T-helper 2 cell treated with Interferon-gamma antibody and Interleukin-4, amounts not matched to agents 5 μg/mL and 100 μg/mL, for 36 hours (primary cell): ENCODE measurements at regions not wholly inside any gene's neighbourhood (a gene's known extent, or its start where the extent isn't known, plus 50 kb on each side); places are given as distances from the start of the nearest gene placed in this dataset.
"Not testable (repeated sequence)": the region's sequence is repeated elsewhere in the genome, so short reads cannot be mapped to it uniquely, and the experiment has no call there.

Experiments
- DNase-seq: peaks from one replicate; pipeline ENCODE4 v3.0.0; 2021; ENCODE audit warnings: low spot score
- H3K27ac Mint-ChIP-seq: one replicate; pipeline ENCODE4 v1.8.0; 2021; ENCODE audit warnings: mild to moderate bottlenecking, mixed read lengths
- H3K27me3 Mint-ChIP-seq: one replicate; pipeline ENCODE4 v1.8.0; 2021; ENCODE audit warnings: low read depth, mixed read lengths
- H3K36me3 Mint-ChIP-seq: one replicate; pipeline ENCODE4 v1.8.0; 2021; ENCODE audit warnings: low read depth, mixed read lengths
- H3K4me1 Mint-ChIP-seq: one replicate; pipeline ENCODE4 v1.8.0; 2021; ENCODE audit warnings: low read depth, mixed read lengths
- H3K4me3 Mint-ChIP-seq: one replicate; pipeline ENCODE4 v1.8.0; 2022; ENCODE audit warnings: mild to moderate bottlenecking, moderate library complexity, mixed read lengths
- H3K9me3 Mint-ChIP-seq: one replicate; pipeline ENCODE4 v1.8.0; 2021; ENCODE audit warnings: mixed read lengths

DNA sequence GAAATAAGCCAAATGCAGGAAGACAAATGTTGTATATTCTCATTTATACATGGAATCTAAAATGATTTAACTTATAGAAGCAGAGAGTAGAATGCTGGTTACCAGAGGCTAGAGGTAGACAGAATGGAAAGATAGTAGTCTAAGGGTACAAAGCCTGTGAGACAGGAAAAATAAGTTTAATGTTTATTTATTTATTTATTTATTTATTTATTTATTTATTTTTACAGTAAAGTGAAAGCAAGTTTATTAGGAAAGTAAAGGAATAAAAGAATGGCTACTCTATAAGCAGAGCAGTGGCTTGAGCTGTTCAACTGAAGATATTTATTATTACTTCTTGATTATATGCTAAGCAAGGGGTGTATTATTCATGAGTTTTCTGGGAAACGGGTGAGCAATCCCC is 203.2 kb downstream of the LAS1L start:
- Mint-ChIP-seq H3K27me3 (no peaks in the 10 kb centered on the region), H3K9me3 (peaks cover 24% of the 10 kb centered on the region)

GRCh38 chrX:65300104-65300809 is 234.3 kb downstream of the LAS1L start:
- DNase-seq, result no peak

More for the DNA sequence above, 203.2 kb downstream of the LAS1L start:
- DNase-seq, result no peak
- Mint-ChIP-seq H3K36me3 (no peaks in the 10 kb centered on the region), H3K27ac (no peak overlapping the region), H3K4me1 (no peaks in the 10 kb centered on the region), H3K4me3 (no peak overlapping the region)

DNA sequence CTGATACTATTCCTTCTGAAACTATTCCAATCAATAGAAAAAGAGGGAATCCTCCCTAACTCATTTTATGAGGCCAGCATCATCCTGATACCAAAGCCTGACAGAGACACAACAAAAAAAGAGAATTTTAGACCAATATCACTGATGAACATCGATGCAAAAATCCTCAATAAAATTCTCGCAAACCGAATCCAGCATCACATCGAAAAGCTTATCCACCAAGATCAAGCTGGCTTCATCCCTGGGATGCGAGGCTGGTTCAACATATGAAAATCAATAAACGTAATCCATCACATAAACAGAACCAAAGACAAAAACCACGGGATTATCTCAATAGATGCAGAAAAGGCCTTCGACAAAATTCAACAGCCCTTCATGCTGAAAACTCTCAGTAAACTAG is 251.7 kb downstream of the LAS1L start:
- not testable (repeated sequence) for H3K4me3 Mint-ChIP-seq, DNase-seq, H3K4me1 Mint-ChIP-seq, H3K36me3 Mint-ChIP-seq, H3K27me3 Mint-ChIP-seq, H3K27ac Mint-ChIP-seq
- peaks cover 30% of the 10 kb centered on the region for H3K9me3 Mint-ChIP-seq

More at GRCh38 chrX:65300104-65300809, 234.3 kb downstream of the LAS1L start:
- Mint-ChIP-seq H3K27me3 (no peaks in the 10 kb centered on the region), H3K27ac (no peak overlapping the region), H3K36me3 (no peaks in the 10 kb centered on the region), H3K9me3 (peaks cover 51% of the 10 kb centered on the region), H3K4me1 (no peaks in the 10 kb centered on the region), H3K4me3 (no peak overlapping the region)

DNA sequence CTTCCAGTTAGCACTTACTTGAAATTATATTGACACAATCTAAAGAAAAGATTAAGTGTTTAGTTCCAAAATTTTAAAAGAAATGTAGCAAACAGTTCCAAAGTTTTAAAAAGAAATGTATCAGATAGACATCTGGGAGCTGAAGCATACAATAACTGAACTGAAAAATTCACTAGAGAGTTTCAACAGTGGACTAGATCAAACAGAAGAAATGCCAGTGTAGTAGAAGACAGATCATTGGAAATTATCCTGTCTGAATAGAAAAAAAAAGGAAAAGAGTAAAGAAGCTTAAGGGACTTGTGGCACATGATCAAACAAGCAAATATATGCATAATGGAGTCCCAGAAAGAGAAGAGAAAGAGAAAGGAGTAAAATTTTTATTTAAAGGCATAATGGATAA is 261.4 kb downstream of the LAS1L start:
- no peaks in the 10 kb centered on the region for H3K36me3 Mint-ChIP-seq
- H3K27ac Mint-ChIP-seq, result no peak overlapping the region
- no peaks in the 10 kb centered on the region for H3K27me3 Mint-ChIP-seq
- peaks cover 37% of the 10 kb centered on the region for H3K9me3 Mint-ChIP-seq
- H3K4me1 Mint-ChIP-seq, result no peaks in the 10 kb centered on the region
- no peak for DNase-seq
- no peak overlapping the region for H3K4me3 Mint-ChIP-seq

DNA sequence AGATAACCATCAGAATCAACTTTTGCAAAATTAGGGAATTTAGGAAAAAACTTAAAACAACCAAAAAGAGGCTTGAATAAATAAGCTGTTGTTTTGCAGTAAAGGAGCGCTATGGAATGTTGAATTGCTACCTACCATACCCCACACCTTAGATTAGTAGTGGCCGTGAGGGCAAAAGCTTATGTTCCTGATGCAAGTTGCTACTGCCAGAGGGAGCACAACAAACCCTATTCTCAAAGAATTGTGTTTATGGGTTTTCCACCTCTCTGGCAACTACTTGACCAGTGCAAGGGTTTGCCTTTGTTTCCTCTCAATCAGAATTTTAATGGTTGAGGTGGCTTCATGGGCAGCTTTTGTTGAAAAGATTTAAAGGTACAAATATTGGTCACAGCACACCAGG is 268.1 kb downstream of the LAS1L start:
- Mint-ChIP-seq H3K4me3 (no peak overlapping the region), H3K27ac (no peak overlapping the region), H3K4me1 (no peaks in the 10 kb centered on the region), H3K9me3 (peaks cover 26% of the 10 kb centered on the region), H3K36me3 (no peaks in the 10 kb centered on the region), H3K27me3 (no peaks in the 10 kb centered on the region)
- no peak for DNase-seq

DNA sequence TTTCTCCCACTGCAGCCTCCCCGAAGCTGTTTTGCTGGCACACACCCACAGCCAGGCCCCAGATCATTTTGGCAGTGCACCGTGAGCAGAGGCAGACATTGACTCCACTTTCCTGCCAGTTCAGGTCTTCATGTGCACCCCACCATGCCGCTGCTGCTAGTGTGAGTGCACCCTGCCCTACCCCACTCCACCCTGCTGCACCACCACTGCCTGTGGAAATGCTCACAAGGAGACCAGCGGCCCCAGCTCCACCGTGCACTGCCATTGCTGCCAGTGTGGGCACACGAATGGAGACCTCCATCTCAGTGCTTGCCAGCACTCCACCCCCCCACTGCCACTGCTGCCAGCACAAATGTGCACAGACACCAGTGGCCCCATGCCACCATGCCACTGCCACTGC is 277.6 kb upstream of the ZC4H2 start:
- DNase-seq, result no peak
- H3K27ac Mint-ChIP-seq, result no peak overlapping the region
- no peaks in the 10 kb centered on the region for H3K4me1 Mint-ChIP-seq
- H3K9me3 Mint-ChIP-seq, result peaks cover 29% of the 10 kb centered on the region
- H3K36me3 Mint-ChIP-seq, result no peaks in the 10 kb centered on the region
- no peaks in the 10 kb centered on the region for H3K27me3 Mint-ChIP-seq
- H3K4me3 Mint-ChIP-seq, result no peak overlapping the region

DNA sequence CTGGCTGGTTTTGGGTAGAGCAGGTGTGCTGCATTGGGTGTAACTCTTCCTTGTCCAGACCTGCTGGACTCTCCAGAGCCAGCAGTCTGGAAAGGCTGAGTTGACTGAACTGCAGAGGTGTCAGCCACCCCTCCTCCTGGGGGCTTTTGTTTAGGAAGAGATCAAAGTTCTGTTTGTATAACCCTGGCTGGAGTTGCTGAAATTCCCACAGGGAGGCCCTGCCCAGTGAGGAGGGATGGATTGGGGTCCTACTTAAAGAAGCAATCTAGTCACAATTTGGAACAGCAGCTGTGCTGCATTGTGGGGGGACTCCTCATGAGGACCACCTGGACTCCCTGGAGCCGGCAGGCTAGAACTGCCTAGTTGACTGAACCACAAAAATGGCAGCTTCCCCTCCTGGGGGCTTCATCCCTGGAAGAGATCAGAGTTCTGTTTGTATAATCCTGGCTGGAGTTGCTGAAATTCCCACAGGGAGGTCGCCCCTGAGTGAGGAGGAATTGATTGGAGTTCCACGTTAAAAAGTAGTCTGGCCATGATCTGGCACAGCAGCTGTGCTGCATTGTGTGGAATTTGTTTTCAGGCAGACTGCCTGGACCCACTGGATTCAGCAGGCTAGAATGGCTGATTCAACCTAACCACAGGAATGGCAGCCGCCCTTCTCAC is 264.9 kb upstream of the ZC4H2 start:
- H3K4me1 Mint-ChIP-seq, result no peaks in the 10 kb centered on the region
- no peak overlapping the region for H3K27ac Mint-ChIP-seq
- H3K4me3 Mint-ChIP-seq, result no peak overlapping the region
- DNase-seq, result no peak
- H3K27me3 Mint-ChIP-seq, result no peaks in the 10 kb centered on the region
- no peaks in the 10 kb centered on the region for H3K36me3 Mint-ChIP-seq
- H3K9me3 Mint-ChIP-seq, result peaks cover 52% of the 10 kb centered on the region

DNA sequence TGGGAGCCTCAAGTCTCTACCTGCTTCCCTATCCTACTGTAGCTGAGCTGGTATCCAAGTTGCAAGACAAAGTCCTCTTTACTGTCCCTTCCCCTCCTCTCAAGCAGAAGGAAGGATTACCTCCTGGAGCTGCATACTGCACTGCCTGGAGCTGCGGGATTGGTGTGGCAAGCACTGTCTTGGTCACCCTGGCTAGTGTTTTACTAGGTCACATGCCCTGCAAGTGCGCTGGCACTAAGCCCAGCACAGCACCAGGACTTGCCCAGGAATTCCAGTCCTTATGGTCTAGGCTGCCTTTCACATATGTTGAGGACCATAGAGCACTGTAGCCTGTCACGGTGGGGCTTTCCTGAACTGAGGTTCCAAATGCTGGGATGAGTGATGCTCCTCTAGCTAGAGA is 227.3 kb upstream of the ZC4H2 start:
- Mint-ChIP-seq H3K27ac (no peak overlapping the region), H3K4me3 (no peak overlapping the region), H3K27me3 (no peaks in the 10 kb centered on the region), H3K36me3 (no peaks in the 10 kb centered on the region), H3K9me3 (peaks cover 15% of the 10 kb centered on the region), H3K4me1 (no peaks in the 10 kb centered on the region)
- no peak for DNase-seq

- Mint-ChIP-seq H3K4me1 (no peaks in the 10 kb centered on the region), H3K27me3 (no peaks in the 10 kb centered on the region), H3K9me3 (peaks cover 25% of the 10 kb centered on the region), H3K4me3 (no peak overlapping the region), H3K27ac (no peak overlapping the region), H3K36me3 (no peaks in the 10 kb centered on the region)
- no peak for DNase-seq
Measured at GRCh38 chrX:65196758-65197360, 220.6 kb upstream of the ZC4H2 start.

- no peak for DNase-seq
- H3K27ac Mint-ChIP-seq, result no peak overlapping the region
- peaks cover 21% of the 10 kb centered on the region for H3K9me3 Mint-ChIP-seq
- H3K27me3 Mint-ChIP-seq, result no peaks in the 10 kb centered on the region
- H3K4me3 Mint-ChIP-seq, result no peak overlapping the region
- no peaks in the 10 kb centered on the region for H3K36me3 Mint-ChIP-seq
- H3K4me1 Mint-ChIP-seq, result no peaks in the 10 kb centered on the region
Measured at GRCh38 chrX:65195621-65196020, 219.4 kb upstream of the ZC4H2 start.

- Mint-ChIP-seq H3K4me1 (no peaks in the 10 kb centered on the region), H3K27me3 (no peaks in the 10 kb centered on the region), H3K9me3 (peaks cover 21% of the 10 kb centered on the region), H3K4me3 (no peak overlapping the region), H3K36me3 (no peaks in the 10 kb centered on the region), H3K27ac (no peak overlapping the region)
- DNase-seq, result no peak
Measured at GRCh38 chrX:65194547-65194946, 218.3 kb upstream of the ZC4H2 start.

DNA sequence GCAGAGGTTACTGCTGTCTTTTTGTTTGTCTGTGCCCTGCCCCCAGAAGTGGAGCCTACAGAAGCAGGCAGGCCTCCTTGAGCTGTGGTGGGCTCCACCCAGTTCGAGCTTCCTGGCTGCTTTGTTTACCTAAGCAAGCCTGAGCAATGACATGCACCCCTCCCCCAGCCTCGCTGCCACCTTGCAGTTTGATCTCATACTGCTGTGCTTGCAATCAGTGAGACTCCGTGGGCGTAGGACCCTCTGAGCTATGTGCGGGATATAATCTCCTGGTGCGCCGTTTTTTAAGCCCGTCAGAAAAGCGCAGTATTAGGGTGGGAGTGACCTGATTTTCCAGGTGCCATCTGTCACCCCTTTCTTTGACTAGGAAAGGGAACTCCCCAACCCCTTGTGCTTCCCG is 187.1 kb upstream of the ZC4H2 start:
- not testable (repeated sequence) for H3K4me1 Mint-ChIP-seq, H3K27me3 Mint-ChIP-seq, H3K4me3 Mint-ChIP-seq, H3K36me3 Mint-ChIP-seq, H3K27ac Mint-ChIP-seq, DNase-seq
- H3K9me3 Mint-ChIP-seq, result peaks cover 25% of the 10 kb centered on the region

- Mint-ChIP-seq H3K36me3 (no peaks in the 10 kb centered on the region), H3K27me3 (no peaks in the 10 kb centered on the region), H3K9me3 (peaks cover 31% of the 10 kb centered on the region), H3K4me1 (no peaks in the 10 kb centered on the region), H3K27ac (no peak overlapping the region), H3K4me3 (no peak overlapping the region)
- no peak for DNase-seq
Measured at GRCh38 chrX:65148232-65148631, 172.0 kb upstream of the ZC4H2 start.

DNA sequence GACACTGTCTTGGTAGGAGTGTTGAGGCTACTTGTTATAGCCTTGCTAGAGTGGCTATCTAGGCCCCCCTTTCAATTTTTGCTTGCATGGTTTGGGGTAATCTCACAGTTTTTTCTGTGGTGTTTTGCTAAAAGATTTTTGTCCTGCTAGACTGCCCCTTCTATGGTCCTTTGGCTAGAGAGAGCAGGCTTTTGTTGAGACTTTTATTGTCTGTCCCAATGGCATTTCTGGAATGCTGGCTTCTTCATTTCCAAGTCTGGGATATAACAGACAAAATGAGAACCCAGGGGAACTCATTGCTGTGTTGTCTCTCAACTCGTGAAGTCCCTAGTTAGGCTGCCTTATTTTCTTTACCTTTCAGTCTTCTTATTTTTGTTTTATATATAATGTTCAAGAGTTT is 160.2 kb upstream of the ZC4H2 start:
- H3K27me3 Mint-ChIP-seq, result no peaks in the 10 kb centered on the region
- H3K9me3 Mint-ChIP-seq, result peaks cover 24% of the 10 kb centered on the region
- no peak overlapping the region for H3K4me3 Mint-ChIP-seq
- H3K27ac Mint-ChIP-seq, result no peak overlapping the region
- no peaks in the 10 kb centered on the region for H3K36me3 Mint-ChIP-seq
- H3K4me1 Mint-ChIP-seq, result no peaks in the 10 kb centered on the region
- no peak for DNase-seq
